ENCODE measurements at regions not wholly inside any gene's neighbourhood (a gene's known extent, or its start where the extent isn't known, plus 50 kb on each side); places are given as distances from the start of the nearest gene placed in this dataset.

DNA sequence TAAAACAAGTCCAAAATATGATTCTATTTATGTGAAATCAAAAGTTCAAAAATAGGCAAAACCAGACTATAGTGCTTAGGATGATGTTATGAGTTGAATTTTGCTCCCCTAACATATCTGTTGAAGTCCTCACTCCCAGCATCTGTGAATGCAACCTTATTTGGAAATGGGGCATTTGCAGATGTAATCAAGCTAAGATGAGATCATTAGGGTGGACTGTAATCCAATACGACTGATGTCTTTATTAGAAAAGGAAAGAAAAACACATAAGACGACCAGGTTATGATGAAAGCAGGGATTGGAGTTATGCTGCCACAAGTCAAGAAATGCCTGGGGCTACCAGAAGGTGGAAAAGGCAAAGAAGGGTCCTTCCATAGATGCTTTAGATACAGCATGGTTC is 110.5 kb upstream of the CCDC39 start:
- TF ChIP-seq, protein P1, sequence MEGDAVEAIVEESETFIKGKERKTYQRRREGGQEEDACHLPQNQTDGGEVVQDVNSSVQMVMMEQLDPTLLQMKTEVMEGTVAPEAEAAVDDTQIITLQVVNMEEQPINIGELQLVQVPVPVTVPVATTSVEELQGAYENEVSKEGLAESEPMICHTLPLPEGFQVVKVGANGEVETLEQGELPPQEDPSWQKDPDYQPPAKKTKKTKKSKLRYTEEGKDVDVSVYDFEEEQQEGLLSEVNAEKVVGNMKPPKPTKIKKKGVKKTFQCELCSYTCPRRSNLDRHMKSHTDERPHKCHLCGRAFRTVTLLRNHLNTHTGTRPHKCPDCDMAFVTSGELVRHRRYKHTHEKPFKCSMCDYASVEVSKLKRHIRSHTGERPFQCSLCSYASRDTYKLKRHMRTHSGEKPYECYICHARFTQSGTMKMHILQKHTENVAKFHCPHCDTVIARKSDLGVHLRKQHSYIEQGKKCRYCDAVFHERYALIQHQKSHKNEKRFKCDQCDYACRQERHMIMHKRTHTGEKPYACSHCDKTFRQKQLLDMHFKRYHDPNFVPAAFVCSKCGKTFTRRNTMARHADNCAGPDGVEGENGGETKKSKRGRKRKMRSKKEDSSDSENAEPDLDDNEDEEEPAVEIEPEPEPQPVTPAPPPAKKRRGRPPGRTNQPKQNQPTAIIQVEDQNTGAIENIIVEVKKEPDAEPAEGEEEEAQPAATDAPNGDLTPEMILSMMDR (conservative IDR thresholded peaks at IDR 0.05; ENCODE audit: low read length), result no peak
- no peak for TF ChIP-seq EZH2phosphoT487 (IDR thresholded peaks at IDR 0.05; ENCODE audit: borderline replicate concordance, low read depth, low read length)
